ENCODE measurements at regions not wholly inside any gene's neighbourhood (a gene's known extent, or its start where the extent isn't known, plus 50 kb on each side); places are given as distances from the start of the nearest gene placed in this dataset.

DNA sequence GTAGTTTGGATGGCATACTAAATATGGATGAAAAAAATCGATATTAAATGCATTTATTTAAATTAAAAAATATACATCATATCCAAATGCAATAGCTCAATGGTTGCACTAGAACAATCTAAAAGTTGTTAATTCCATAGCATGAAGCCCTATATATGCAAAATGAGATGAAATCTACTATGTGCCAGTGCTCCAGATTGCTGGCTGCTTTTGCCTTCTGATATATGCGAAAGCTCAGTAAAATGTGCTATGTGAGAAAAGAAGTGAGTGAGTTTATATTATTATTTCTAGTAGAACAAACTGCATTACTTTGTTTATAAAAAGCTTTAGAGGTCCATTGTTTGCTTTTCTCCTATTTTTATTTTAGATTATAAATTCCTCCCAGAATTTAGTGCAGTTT lies 186.7 kb downstream of the MAT2B start:
- Histone ChIP-seq H3K27ac (no peak overlapping the region), H3K4me3 (no peak overlapping the region)
- DNase-seq (ENCODE audit: low spot score): no peak
- TF ChIP-seq, protein P1, sequence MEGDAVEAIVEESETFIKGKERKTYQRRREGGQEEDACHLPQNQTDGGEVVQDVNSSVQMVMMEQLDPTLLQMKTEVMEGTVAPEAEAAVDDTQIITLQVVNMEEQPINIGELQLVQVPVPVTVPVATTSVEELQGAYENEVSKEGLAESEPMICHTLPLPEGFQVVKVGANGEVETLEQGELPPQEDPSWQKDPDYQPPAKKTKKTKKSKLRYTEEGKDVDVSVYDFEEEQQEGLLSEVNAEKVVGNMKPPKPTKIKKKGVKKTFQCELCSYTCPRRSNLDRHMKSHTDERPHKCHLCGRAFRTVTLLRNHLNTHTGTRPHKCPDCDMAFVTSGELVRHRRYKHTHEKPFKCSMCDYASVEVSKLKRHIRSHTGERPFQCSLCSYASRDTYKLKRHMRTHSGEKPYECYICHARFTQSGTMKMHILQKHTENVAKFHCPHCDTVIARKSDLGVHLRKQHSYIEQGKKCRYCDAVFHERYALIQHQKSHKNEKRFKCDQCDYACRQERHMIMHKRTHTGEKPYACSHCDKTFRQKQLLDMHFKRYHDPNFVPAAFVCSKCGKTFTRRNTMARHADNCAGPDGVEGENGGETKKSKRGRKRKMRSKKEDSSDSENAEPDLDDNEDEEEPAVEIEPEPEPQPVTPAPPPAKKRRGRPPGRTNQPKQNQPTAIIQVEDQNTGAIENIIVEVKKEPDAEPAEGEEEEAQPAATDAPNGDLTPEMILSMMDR (IDR thresholded peaks at IDR 0.05): no peak

DNA sequence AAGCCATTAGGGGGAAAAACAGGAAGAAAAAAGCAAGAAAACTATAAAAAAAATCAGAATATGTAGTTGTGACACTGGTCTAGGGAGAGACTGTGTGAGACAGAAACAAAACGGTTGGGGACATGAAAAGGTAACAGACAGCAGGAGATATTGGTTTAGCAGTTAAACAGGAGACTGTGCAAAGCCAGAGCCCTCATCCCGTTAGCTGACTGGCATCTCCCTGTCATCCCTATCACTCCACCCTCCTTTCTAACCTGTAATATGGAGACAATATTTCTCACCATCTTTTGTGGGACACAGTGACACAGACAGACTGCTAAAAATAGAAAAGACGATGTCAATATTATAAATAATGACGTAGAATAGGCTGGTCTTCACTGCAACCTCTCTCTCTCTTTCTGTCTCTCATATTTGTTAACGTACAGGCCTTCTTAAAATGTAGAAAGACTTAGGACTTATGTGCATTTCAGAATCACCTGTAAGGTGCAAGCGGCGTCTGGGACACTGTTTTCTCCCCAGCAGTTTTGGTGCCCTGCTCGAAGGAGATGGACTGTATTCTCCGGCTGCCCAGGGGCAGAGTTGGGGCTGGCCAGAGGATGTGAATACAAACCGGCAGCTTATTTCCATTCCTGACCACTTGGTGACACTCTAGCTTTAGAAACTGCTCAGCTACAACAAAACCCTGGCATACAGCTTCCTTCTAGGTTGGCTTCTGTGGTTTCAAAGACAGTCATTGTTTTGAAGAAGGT lies 190.6 kb downstream of the MAT2B start:
- TF ChIP-seq, protein P1 (IDR thresholded peaks at IDR 0.05): no peak
- Histone ChIP-seq H3K4me3 (no peak overlapping the region), H3K27ac (no peak overlapping the region)
- DNase-seq (ENCODE audit: low spot score): no peak

DNA sequence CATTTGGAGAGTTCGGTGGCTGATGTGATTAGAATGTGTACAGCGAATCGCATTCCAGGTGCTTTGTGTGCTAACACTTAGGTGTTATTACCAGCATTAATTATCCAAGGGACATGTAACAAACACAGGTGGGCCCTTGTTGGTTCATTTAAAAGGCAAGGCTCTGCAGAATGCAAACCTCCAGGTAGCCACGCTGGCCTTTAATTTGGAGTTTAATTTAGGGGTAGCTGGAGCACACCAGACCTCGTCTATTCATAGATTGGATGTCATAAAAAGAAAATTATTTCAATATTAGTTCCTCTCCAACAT lies 191.1 kb downstream of the MAT2B start:
- TF ChIP-seq, protein P1 (IDR thresholded peaks at IDR 0.05): no peak

DNA sequence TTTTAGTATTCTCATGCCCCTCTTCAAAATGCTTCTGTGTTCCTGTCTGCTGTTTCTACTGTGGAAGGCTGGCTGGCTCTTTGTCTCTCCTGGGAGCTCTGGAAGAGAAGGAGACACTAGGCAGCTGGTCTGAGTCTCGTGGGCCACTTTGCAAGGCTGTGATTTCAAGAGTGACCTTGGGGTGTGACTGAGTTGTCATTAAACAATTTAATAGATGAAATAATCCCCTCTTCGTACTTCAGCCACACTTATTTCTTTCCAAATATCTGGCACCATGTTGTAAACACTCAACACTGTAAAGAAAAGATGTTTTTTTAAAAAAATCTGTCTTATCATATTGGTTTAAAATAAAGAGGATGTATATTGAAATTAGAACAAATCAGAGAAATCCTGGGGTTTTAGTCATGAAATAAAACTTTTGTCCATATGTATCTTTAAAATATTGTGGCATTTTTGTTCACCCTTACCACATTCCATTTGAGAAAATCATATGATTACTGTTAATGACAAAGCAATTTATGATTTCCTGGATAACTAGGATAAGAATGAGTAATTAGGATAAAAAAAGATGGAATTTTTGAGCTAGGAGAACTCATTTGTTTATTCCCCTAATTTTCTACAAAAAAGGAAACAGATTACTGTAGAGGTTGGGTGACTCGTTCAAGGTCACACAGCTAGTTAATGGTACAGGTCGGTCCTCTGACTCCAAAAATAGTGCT lies 200.8 kb downstream of the MAT2B start:
- Histone ChIP-seq H3K27ac (no peak overlapping the region), H3K4me3 (no peak overlapping the region)
- TF ChIP-seq, protein P1 (IDR thresholded peaks at IDR 0.05): no peak
- no peak for DNase-seq (ENCODE audit: low spot score)

More for the DNA sequence above, 191.1 kb downstream of the MAT2B start:
- Histone ChIP-seq H3K4me3 (no peak overlapping the region), H3K27ac (no peak overlapping the region)
- DNase-seq (ENCODE audit: low spot score): no peak

DNA sequence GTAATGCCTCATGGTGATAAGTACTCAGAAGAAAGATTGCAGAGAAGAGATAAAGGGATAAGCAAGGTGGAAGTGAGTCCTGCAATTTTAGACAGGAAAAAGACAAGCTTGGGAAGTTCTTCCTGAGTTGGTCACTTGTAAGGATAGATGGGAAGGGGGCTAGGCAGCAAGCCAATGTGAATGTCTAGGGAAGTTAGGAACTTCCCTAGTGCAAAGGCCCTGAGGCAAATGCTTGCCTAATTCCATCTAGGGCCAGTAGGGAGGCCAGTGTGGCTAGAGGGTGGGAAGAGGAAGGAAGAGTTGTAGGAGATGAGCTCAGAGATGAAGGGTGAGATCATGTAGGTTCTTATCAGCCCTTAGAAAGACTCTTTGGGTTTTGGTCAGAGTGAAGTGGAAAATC lies 206.6 kb downstream of the MAT2B start:
- no peak for DNase-seq (ENCODE audit: low spot score)
- Histone ChIP-seq H3K27ac (no peak overlapping the region), H3K4me3 (no peak overlapping the region)
- TF ChIP-seq, protein P1 (IDR thresholded peaks at IDR 0.05): no peak

DNA sequence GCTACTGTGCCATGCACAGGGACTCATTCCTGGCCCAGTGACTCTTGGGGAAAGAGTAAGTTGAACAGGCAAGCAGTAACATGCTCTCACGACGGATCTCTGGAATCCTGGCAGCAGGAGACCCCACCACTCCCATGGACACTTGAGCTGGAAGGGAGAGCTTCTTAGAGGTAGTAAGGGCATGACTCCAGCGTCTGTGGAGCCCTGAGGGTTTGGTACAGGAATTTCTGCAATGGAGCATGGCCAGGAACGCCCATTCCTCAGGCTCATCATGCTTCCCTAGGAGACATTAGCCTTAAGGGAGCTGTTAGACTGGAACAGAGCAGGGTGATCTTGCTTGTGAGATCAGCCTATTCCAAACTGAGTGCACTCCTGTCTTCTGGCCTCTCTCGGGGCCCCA lies 212.9 kb downstream of the MAT2B start:
- no peak for DNase-seq (ENCODE audit: low spot score)
- Histone ChIP-seq H3K4me3 (no peak overlapping the region), H3K27ac (no peak overlapping the region)
- TF ChIP-seq, protein P1 (IDR thresholded peaks at IDR 0.05): no peak

DNA sequence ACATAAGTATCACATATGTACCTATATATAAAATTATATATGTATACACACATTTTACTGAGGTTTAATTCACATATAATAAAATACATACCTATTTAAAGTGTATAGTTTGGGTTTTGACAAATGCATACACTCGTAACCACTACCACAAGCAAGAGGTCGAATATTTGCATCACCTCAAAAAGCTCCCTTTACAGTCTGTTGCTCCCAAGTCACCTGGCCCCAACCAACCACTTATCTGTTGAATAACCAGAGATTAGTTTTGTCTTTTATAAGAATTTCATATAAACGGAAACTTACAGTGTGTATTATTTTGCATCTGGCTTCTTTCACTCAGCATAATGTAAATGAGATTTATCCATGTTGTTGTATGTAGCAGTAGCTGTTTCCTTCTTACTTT lies 218.9 kb downstream of the MAT2B start:
- no peak overlapping the region for H3K27ac ChIP-seq
- TF ChIP-seq, protein P1 (IDR thresholded peaks at IDR 0.05): no peak
- DNase-seq (ENCODE audit: low spot score): no peak
- no peak overlapping the region for H3K4me3 ChIP-seq
